SK-N-SH (cell line): ENCODE measurements at regions not wholly inside any gene's neighbourhood (a gene's known extent, or its start where the extent isn't known, plus 50 kb on each side); places are given as distances from the start of the nearest gene placed in this dataset.
A peak's percentile ranks its signal among the peaks of the same experiment; 100 is the strongest.

Source experiments
- CTCF ChIA-PET: fragments of 300-600, 350-600 bp; formaldehyde crosslinking; extraction: SDS; loops from one replicate; lab custom pipeline; 2021; lab: Yijun Ruan, JAX
- POLR2A ChIA-PET: fragments of 350-600 bp; sonication (Branson Sonifier 250); formaldehyde crosslinking; extraction: SDS; loops from one replicate; lab custom pipeline; 2020; ENCODE audit warnings: antibody characterized with exemption, inconsistent platforms; lab: Yijun Ruan, JAX
- DNase-seq: peaks from one replicate; pipeline ENCODE4 v3.0.0; 2012
- H2AFZ ChIP-seq: fragments of 200-600 bp; sonication (generic); 2 replicates; pipeline ENCODE4 v1.8.1; 2016; ENCODE audit warnings: antibody characterized with exemption, mild to moderate bottlenecking, low read depth
- H3F3A ChIP-seq: fragments of 200-600 bp; sonication (generic); replicated peaks from 2 replicates; pipeline ENCODE3; 2016; ENCODE audit warnings: antibody characterized with exemption, mild to moderate bottlenecking; ENCODE audit not compliant: insufficient read depth
- H3K27ac ChIP-seq, 2 experiments: fragments of 200-500 bp in 1 of 2; fragments of 200-600 bp in 1 of 2; sonication (Bioruptor generic) in 1 of 2; sonication (generic), shearing (Covaris generic) in 1 of 2; 2 replicates each; pipeline versions ENCODE4 v1.5.1 to v1.6.1; 2014 to 2016; ENCODE audit warnings: low read depth in 2 of 2, inconsistent platforms in 1 of 2, low read length in 1 of 2, mild to moderate bottlenecking in 1 of 2, mixed read lengths in 1 of 2
- H3K27me3 ChIP-seq: fragments of 200-600 bp; sonication (generic), shearing (Covaris generic); 2 replicates; pipeline ENCODE4 v1.6.1; 2016; ENCODE audit warnings: mixed run types; ENCODE audit not compliant: insufficient read depth
- H3K36me3 ChIP-seq, 2 experiments: fragments of 200-500 bp in 1 of 2; fragments of 200-600 bp in 1 of 2; sonication (Bioruptor generic) in 1 of 2; sonication (generic) in 1 of 2; replicated peaks in 1 of 2; 2 replicates each; pipeline versions ENCODE3 to v1.5.1; 2014 to 2016; ENCODE audit warnings: low read length in 1 of 2, mild to moderate bottlenecking in 1 of 2; ENCODE audit not compliant: insufficient read depth in 2 of 2, control insufficient read depth in 1 of 2
- H3K4me1 ChIP-seq, 2 experiments: fragments of 200-500 bp in 1 of 2; fragments of 200-600 bp in 1 of 2; sonication (Bioruptor generic) in 1 of 2; sonication (generic), shearing (Covaris generic) in 1 of 2; 2 replicates each; pipeline versions ENCODE4 v1.5.1 to v1.6.1; 2014 to 2016; ENCODE audit warnings: low read depth in 1 of 2, low read length in 1 of 2, mixed run types in 1 of 2; ENCODE audit not compliant: insufficient read depth in 2 of 2, control insufficient read depth in 1 of 2
- H3K4me2 ChIP-seq: fragments of 200-600 bp; sonication (generic), shearing (Covaris generic); 2 replicates; pipeline ENCODE4 v1.6.1; 2017; ENCODE audit warnings: mixed run types
- H3K4me3 ChIP-seq, 2 experiments: fragments of 200-500 bp in 1 of 2; fragments of 200-600 bp in 1 of 2; sonication (Bioruptor generic) in 1 of 2; sonication (generic), shearing (Covaris generic) in 1 of 2; 2 replicates each; pipeline versions ENCODE4 v1.5.1 to v1.8.1; 2014 to 2016; ENCODE audit warnings: low read depth in 2 of 2, inconsistent platforms in 1 of 2, low read length in 1 of 2, mild to moderate bottlenecking in 1 of 2, mixed read lengths in 1 of 2, moderate library complexity in 1 of 2
- H3K79me2 ChIP-seq: fragments of 200-600 bp; sonication (generic); 2 replicates; pipeline ENCODE4 v1.8.1; 2017; ENCODE audit warnings: mild to moderate bottlenecking; ENCODE audit not compliant: insufficient read depth
- H3K9ac ChIP-seq: fragments of 200-600 bp; sonication (generic); 2 replicates; pipeline ENCODE4 v1.6.1; 2017; ENCODE audit warnings: mixed run types
- H3K9me2 ChIP-seq: fragments of 200-600 bp; sonication (generic); 2 replicates; pipeline ENCODE4 v1.6.1; 2017; ENCODE audit warnings: mixed run types
- H3K9me3 ChIP-seq: fragments of 200-600 bp; sonication (generic); 2 replicates; pipeline ENCODE4 v1.6.1; 2017; ENCODE audit warnings: mixed run types, mild to moderate bottlenecking, moderate library complexity
- H4K20me1 ChIP-seq: fragments of 200-600 bp; sonication (generic); 2 replicates; pipeline ENCODE4 v1.6.1; 2017; ENCODE audit warnings: mild to moderate bottlenecking, mixed run types; ENCODE audit not compliant: insufficient read depth
- CHD2 ChIP-seq: fragments of 150-350 bp; IDR thresholded peaks from 2 replicates; pipeline ENCODE4 v1.6.1; 2018; ENCODE audit warnings: low read length; ENCODE audit not compliant: partially characterized antibody
- FOXJ3 ChIP-seq: sonication (generic); formaldehyde crosslinking; IDR thresholded peaks from 2 replicates; pipeline ENCODE4 v1.5.1; 2020; ENCODE audit warnings: mild to moderate bottlenecking, missing genetic modification reagents
- GATA2 ChIP-seq: sonication (generic); formaldehyde crosslinking; IDR thresholded peaks from 2 replicates; pipeline ENCODE4 v1.5.0; 2020; ENCODE audit warnings: mild to moderate bottlenecking, missing genetic modification reagents
- JUND ChIP-seq: IDR thresholded peaks from 2 replicates; pipeline ENCODE4 v1.4.0; 2012
- MEF2A ChIP-seq: IDR thresholded peaks from 2 replicates; pipeline ENCODE4 v1.4.0; 2012; ENCODE audit warnings: low read depth, borderline replicate concordance
- MXI1 ChIP-seq: IDR thresholded peaks from 2 replicates; pipeline ENCODE4 v1.6.1; 2012; ENCODE audit warnings: mild to moderate bottlenecking, low read depth, low read length, improper control_type of control experiment
- NFIC ChIP-seq: IDR thresholded peaks from 2 replicates; pipeline ENCODE4 v1.4.0; 2012; ENCODE audit warnings: borderline replicate concordance
- POLR2AphosphoS5 ChIP-seq: IDR thresholded peaks from 2 replicates; pipeline ENCODE4 v1.6.1; 2012; ENCODE audit warnings: low read depth, low read length
- REST ChIP-seq: IDR thresholded peaks from 2 replicates; pipeline ENCODE4 v1.6.1; 2012; ENCODE audit warnings: mild to moderate bottlenecking, low read depth, low read length, moderate library complexity
- RXRA ChIP-seq: IDR thresholded peaks from 2 replicates; pipeline ENCODE4 v1.4.0; 2012; ENCODE audit warnings: low read depth, mild to moderate bottlenecking, borderline replicate concordance
- SMC3 ChIP-seq: IDR thresholded peaks from 2 replicates; pipeline ENCODE4 v1.6.1; 2012; ENCODE audit warnings: low read depth, low read length, improper control_type of control experiment
- TAF1 ChIP-seq: IDR thresholded peaks from 2 replicates; pipeline ENCODE4 v1.6.1; 2012; ENCODE audit warnings: low read depth, mild to moderate bottlenecking, low read length, moderate library complexity, borderline replicate concordance
- TEAD4 ChIP-seq: IDR thresholded peaks from 2 replicates; pipeline ENCODE4 v1.4.0; 2012; ENCODE audit warnings: mild to moderate bottlenecking, borderline replicate concordance; ENCODE audit not compliant: insufficient read depth
- USF1 ChIP-seq: IDR thresholded peaks from 2 replicates; pipeline ENCODE4 v1.4.0; 2012; ENCODE audit warnings: low read depth, borderline replicate concordance
- YY1 ChIP-seq: IDR thresholded peaks from 2 replicates; pipeline ENCODE4 v1.4.0; 2012; ENCODE audit warnings: low read depth, mild to moderate bottlenecking
- WGBS: methylation state at CpG from one replicate; pipeline ENCODE4 v1.1.6; 2017; ENCODE audit warnings: low lambda C conversion rate; 5-methylcytosine and 5-hydroxymethylcytosine counted together
- TF ChIP-seq, protein P1 (sequence below): fragments of 150-350 bp; IDR thresholded peaks from 2 replicates; pipeline ENCODE4 v1.6.1; 2017; ENCODE audit warnings: antibody characterized with exemption, low read length, low read depth, borderline replicate concordance
- TF ChIP-seq, protein P2 (sequence below): IDR thresholded peaks from 2 replicates; pipeline ENCODE4 v1.4.0; 2012; ENCODE audit warnings: low read depth, borderline replicate concordance

GRCh38 chr6:9494864-9495263 is 920.0 kb downstream of the TFAP2A start:
- Histone ChIP-seq H3K9ac (no peak overlapping the region), H3K36me3 (no peaks in the 10 kb centered on the region), H3K4me3 (no peak overlapping the region), H2AFZ (no peak overlapping the region), H3K9me2 (no peaks in the 10 kb centered on the region), H3K9me3 (no peaks in the 10 kb centered on the region), H3K4me2 (no peak overlapping the region), H3K27ac (no peak overlapping the region), H3F3A (peaks cover 5% of the 10 kb centered on the region), H4K20me1 (no peaks in the 10 kb centered on the region), H3K79me2 (no peaks in the 10 kb centered on the region), H3K27me3 (no peaks in the 10 kb centered on the region), H3K4me1 (no peaks in the 10 kb centered on the region)
- DNase-seq = no peak
- ChIA-PET POLR2A (no interaction called here), CTCF (no interaction called here)
- WGBS = 36% methylated on average over 1 of the region's 1 CpG
- TF ChIP-seq POLR2AphosphoS5 (no peak), FOXJ3 (CRISPR knock-in tag) (no peak), NFIC (peak; percentile 43), JUND (no peak)
- TF ChIP-seq, protein P1, sequence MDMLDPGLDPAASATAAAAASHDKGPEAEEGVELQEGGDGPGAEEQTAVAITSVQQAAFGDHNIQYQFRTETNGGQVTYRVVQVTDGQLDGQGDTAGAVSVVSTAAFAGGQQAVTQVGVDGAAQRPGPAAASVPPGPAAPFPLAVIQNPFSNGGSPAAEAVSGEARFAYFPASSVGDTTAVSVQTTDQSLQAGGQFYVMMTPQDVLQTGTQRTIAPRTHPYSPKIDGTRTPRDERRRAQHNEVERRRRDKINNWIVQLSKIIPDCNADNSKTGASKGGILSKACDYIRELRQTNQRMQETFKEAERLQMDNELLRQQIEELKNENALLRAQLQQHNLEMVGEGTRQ = no peak

- H3K4me2 ChIP-seq = no peak overlapping the region
- H3K36me3 ChIP-seq = no peaks in the 10 kb centered on the region
- no peak overlapping the region for H3K4me3 ChIP-seq
- ChIA-PET POLR2A (no interaction called here), CTCF (interaction anchor here (2.1 kb wide), 1 partner anchor 9 kb away, joined by 4 read pairs; no protein-coding TSS in a partner anchor)
- H3K79me2 ChIP-seq = no peaks in the 10 kb centered on the region
- no peaks in the 10 kb centered on the region for H3K9me2 ChIP-seq
- WGBS = 38% methylated on average over 3 of the region's 3 CpGs
- H3K9me3 ChIP-seq = no peaks in the 10 kb centered on the region
- no peak for DNase-seq
- H3K9ac ChIP-seq = no peak overlapping the region
- no peak overlapping the region for H3K27ac ChIP-seq
- H2AFZ ChIP-seq = no peak overlapping the region
- peaks cover 5% of the 10 kb centered on the region for H3F3A ChIP-seq
- H3K4me1 ChIP-seq = no peaks in the 10 kb centered on the region
- TF ChIP-seq USF1 (no peak), TEAD4 (no peak), YY1 (no peak), TAF1 (no peak), CHD2 (no peak), GATA2 (no peak), NFIC (no peak), RXRA (no peak), MXI1 (no peak), SMC3 (no peak), REST (no peak), MEF2A (no peak)
- TF ChIP-seq, protein P2, sequence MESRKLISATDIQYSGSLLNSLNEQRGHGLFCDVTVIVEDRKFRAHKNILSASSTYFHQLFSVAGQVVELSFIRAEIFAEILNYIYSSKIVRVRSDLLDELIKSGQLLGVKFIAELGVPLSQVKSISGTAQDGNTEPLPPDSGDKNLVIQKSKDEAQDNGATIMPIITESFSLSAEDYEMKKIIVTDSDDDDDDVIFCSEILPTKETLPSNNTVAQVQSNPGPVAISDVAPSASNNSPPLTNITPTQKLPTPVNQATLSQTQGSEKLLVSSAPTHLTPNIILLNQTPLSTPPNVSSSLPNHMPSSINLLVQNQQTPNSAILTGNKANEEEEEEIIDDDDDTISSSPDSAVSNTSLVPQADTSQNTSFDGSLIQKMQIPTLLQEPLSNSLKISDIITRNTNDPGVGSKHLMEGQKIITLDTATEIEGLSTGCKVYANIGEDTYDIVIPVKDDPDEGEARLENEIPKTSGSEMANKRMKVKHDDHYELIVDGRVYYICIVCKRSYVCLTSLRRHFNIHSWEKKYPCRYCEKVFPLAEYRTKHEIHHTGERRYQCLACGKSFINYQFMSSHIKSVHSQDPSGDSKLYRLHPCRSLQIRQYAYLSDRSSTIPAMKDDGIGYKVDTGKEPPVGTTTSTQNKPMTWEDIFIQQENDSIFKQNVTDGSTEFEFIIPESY = no peak
- TF ChIP-seq, protein P1 = no peak
- H3K27me3 ChIP-seq = no peaks in the 10 kb centered on the region
- no peaks in the 10 kb centered on the region for H4K20me1 ChIP-seq
These were observed 922.1 kb downstream of the TFAP2A start for GRCh38 chr6:9492790-9493189.
